ENCODE measurements at regions not wholly inside any gene's neighbourhood (a gene's known extent, or its start where the extent isn't known, plus 50 kb on each side); places are given as distances from the start of the nearest gene placed in this dataset.

DNA sequence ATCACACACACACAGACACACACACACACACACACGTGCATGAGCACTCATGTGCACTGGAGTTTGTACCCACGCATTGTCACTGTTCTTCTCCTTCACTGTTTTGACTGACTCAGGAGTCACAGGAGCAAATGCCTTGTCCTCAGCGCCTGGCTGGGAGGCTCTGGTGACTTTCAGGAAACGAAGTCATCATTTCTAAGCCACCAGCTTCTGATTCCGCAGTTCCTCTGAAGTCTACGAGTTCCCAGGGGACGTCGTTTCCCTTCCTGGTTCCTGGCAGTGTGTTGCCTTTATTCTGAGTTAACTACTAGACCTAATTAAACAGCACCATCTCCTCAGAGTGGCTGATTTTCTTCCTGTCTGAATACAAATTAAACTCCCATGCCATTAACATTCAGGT is 82.2 kb upstream of the PMEPA1 start:
- POLR2A ChIA-PET, result no interaction called here
- Mint-ChIP-seq H3K27me3 (peaks cover 2% of the 10 kb centered on the region), H3K9me3 (no peaks in the 10 kb centered on the region), H3K4me1 (no peaks in the 10 kb centered on the region), H3K27ac (no peak overlapping the region), H3K4me3 (no peak overlapping the region), H3K36me3 (ENCODE audit: low read depth) (no peaks in the 10 kb centered on the region)
- DNase-seq, result no peak
- CTCF ChIA-PET, result no interaction called here

DNA sequence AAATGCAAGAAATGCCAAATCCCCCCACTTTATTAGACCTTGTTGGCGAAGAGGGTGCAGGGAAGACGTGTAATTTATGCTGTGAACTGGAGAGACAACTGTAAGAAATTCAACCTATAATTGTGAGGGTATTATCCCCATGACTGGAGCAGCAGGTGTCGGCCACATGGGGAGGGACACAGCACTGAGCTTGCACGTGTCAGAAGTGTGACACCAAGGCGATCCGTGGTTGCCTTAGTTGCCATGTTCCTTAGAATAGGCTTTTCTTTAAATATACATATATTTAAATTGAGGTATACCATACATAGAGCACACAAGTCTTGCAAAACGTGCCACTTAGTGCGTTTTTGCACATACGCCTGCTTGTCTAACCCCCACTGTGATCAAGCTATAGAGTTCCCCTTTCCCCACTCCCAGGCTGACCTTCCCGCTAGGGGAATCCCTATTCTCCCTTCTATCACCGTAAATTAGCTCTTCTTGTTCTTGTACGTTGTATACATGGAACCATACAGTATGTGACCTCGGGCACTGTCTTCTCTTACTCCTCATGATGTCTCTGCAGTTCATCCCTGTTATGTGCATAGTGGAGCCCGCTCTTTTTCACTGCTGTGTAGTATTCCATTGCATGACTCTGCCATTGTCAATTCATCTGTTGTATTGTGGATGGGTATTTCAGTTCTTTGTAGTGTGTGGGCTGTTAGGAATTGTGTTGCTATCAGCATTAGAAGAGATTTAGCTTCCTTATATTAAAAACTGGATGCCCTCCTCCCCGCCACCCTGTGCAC is 81.6 kb upstream of the PMEPA1 start:
- CTCF ChIA-PET, result no interaction called here
- H3K4me1 Mint-ChIP-seq, result no peaks in the 10 kb centered on the region
- POLR2A ChIA-PET, result no interaction called here
- peaks cover 2% of the 10 kb centered on the region for H3K27me3 Mint-ChIP-seq
- no peaks in the 10 kb centered on the region for H3K36me3 Mint-ChIP-seq (ENCODE audit: low read depth)
- DNase-seq, result no peak
- no peaks in the 10 kb centered on the region for H3K9me3 Mint-ChIP-seq
- H3K4me3 Mint-ChIP-seq, result no peak overlapping the region
- H3K27ac Mint-ChIP-seq, result no peak overlapping the region

DNA sequence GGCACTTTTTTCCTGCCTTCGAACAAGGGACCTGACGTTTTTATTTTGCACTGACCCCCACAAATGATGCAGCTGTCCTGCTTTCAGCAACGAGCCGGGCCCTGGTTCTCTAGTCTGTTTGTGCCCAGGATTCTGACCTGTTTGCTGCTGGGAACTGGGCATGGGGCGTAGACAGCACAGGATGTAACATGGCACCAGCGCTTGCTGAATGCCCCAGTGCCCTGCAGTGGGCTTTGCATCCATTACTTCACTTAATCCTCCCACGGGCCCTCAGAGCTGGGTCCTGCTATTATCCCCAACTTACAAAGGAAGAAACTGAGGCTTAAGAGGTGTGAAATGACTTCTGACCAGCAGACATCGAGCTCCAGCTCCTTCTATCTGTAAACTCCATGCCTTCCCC is 80.4 kb upstream of the PMEPA1 start:
- POLR2A ChIA-PET, result no interaction called here
- Mint-ChIP-seq H3K4me1 (no peaks in the 10 kb centered on the region), H3K27ac (no peak overlapping the region), H3K27me3 (no peaks in the 10 kb centered on the region), H3K36me3 (ENCODE audit: low read depth) (no peaks in the 10 kb centered on the region), H3K4me3 (no peak overlapping the region), H3K9me3 (no peaks in the 10 kb centered on the region)
- DNase-seq, result no peak
- CTCF ChIA-PET, result no interaction called here

DNA sequence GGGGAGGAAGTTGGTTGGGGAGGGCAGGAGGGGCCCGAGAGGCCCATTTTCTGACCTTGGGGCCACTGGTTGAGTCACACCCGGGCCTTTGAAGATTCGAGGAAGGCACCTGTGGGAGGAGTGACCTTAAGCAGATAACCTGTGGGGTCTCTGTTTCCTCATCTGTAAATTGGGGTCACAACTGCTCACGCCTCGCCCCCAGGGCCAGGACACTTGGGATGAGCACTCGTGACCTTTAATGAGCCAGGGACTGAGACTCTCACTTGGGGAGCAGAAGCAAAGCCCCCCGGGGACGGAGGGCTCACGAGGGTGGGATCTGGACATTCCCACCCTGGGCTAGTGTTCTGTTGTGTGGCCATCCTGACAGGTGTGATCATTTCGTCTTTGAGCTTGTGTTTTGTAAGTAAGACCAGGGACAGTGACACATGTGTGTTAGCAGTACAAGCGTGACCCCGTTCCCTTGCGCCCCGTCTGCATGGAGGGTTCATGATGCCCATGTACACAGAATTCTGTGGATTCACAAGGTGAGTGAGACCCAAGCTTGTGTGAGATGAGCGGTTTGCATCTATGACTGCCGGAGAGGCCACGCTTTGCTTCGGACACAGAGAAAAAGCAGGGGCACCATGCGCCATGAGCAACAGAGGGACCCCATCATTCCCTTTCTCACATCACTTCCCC is 79.3 kb upstream of the PMEPA1 start:
- Mint-ChIP-seq H3K27me3 (no peaks in the 10 kb centered on the region), H3K4me3 (no peak overlapping the region), H3K4me1 (no peaks in the 10 kb centered on the region), H3K36me3 (ENCODE audit: low read depth) (no peaks in the 10 kb centered on the region), H3K9me3 (no peaks in the 10 kb centered on the region), H3K27ac (no peak overlapping the region)
- ChIA-PET POLR2A (no interaction called here), CTCF (no interaction called here)
- DNase-seq, result no peak

DNA sequence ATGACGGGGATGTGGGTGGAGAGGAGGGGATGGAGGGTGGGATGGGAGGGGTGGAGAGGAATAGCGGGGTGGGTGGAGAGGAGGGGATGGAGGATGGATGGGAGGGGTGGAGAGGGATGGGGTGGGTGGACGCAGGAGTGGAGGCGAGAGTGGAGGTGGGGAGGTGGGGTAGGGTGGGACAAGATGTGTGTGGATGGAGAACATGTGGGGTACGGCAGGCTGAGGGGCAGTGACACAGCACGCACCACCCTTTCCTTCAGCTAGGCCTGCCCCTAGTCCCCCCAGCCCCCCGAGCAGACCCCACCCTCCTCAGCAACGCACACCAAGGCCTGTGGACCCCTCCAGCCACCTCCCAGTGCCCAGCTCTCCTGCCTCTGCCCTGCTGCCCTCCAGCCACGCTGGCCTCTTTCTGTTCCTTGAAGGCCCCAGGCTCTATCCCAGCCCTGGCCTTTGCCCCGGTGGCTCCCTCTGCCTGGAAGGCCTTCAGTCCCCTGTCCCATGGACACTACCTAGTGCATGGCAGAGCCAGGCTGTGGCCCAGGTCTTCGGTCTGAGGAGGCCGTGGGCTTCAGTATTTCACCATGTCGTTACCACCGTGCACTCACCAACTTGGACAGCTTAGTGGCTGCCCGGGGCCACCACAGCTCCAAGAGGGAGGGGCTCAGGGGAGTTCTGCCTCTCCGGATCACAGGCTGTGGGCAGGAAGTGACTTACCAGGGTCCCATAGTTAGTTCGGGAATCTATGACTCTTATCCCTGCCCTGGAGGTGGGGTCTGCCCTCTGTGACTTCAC is 78.4 kb upstream of the PMEPA1 start:
- H3K27me3 Mint-ChIP-seq, result no peaks in the 10 kb centered on the region
- H3K36me3 Mint-ChIP-seq (ENCODE audit: low read depth), result no peaks in the 10 kb centered on the region
- H3K27ac Mint-ChIP-seq, result no peak overlapping the region
- H3K9me3 Mint-ChIP-seq, result no peaks in the 10 kb centered on the region
- DNase-seq, result no peak
- ChIA-PET CTCF (no interaction called here), POLR2A (no interaction called here)
- no peak overlapping the region for H3K4me3 Mint-ChIP-seq
- H3K4me1 Mint-ChIP-seq, result no peaks in the 10 kb centered on the region

DNA sequence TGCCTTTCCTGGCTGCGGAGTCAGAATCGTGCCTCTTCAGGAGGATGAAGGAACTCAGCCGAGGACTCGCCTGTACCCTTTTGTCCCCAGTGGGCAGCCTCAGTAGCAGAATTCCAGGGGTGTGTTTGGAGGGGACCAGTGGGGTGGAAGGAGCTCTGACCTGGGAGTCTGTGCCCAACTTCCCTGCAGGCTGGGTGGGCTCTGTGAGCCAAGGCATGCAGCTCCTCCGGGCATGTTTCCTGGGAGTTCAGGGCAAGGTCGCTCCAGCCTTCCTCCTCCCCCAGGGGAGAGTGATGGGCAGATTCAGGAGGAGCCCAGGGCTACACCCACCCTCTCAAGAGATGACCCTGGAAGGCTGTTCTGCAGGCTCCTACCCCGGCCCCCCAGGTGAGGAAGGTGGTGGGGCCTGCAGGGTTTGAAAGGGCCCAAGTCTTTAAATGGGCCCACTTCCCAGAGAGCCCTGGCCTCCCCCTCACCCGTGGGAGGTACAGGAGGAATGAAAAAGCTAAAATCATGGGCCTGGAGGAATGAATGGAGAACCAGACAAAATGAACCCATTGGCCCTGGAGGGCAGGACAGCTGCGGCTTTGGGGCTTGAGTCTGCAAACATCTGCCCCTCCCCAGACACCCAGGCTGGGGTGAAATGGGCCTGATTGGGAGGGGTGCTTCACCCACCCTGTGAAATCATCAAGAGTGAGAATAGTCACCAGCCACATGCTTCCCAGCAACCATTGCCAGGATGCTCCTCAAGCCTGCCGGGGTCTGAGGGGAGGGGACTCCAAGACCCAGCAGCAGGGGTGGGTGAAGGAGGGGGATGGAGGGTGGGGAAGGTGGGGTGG is 77.6 kb upstream of the PMEPA1 start:
- H3K4me1 Mint-ChIP-seq, result no peaks in the 10 kb centered on the region
- ChIA-PET POLR2A (no interaction called here), CTCF (no interaction called here)
- H3K27me3 Mint-ChIP-seq, result no peaks in the 10 kb centered on the region
- H3K9me3 Mint-ChIP-seq, result no peaks in the 10 kb centered on the region
- no peak for DNase-seq
- H3K36me3 Mint-ChIP-seq (ENCODE audit: low read depth), result no peaks in the 10 kb centered on the region
- H3K27ac Mint-ChIP-seq, result no peak overlapping the region
- H3K4me3 Mint-ChIP-seq, result no peak overlapping the region

DNA sequence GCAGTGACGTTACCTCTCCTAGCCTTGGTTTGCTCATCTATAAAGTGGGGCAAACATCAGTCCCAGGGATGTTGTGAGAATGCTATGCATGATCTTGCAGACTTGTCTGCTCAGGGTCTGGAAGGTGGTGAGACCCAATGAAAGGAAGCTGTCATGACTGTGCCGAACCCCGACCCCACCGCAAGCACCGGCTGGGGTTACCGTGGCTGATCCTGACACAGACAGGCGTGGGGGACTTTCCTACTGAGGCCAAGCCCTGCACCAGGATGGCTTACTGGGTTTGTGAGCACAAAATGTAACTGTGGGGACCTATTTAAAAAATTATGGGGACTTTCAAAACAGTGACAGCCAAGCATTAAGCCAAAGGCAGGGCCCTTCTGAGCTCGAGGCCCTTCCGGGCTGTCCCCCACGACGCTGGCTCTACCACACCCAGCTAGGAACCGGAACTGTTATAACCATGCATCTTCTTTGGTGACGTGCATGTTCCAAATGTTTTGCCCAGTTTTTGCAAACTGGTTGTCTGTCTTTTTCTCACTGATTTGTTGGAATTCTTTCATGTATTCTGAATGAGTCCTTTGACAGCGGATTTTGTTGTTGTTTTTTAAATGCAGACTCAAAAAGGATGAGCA is 76.6 kb upstream of the PMEPA1 start:
- no peaks in the 10 kb centered on the region for H3K9me3 Mint-ChIP-seq
- ChIA-PET CTCF (no interaction called here), POLR2A (no interaction called here)
- H3K27ac Mint-ChIP-seq, result no peak overlapping the region
- DNase-seq, result no peak
- no peak overlapping the region for H3K4me3 Mint-ChIP-seq
- no peaks in the 10 kb centered on the region for H3K4me1 Mint-ChIP-seq
- H3K36me3 Mint-ChIP-seq (ENCODE audit: low read depth), result no peaks in the 10 kb centered on the region
- H3K27me3 Mint-ChIP-seq, result no peaks in the 10 kb centered on the region

DNA sequence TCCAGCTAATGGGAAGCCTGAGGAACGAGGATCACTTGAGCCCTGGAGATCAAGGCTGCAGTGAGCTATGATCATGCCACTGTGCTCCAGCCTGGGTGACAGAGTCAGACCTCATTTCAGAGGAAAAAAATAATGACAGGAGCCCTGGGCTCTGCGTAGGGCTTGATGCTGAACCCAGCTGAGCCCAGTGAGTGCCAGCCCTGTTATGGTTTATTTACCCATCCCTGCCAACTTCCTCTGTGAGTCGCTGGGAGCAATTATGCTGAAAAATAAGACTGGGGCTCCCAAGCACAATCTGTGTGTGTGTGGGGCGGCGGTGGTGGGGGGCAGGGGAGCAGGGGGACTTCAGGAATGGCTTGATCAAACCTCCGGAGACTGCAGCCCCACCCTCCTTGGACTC is 75.9 kb upstream of the PMEPA1 start:
- Mint-ChIP-seq H3K4me1 (no peaks in the 10 kb centered on the region), H3K4me3 (no peak overlapping the region), H3K27ac (no peak overlapping the region), H3K36me3 (ENCODE audit: low read depth) (no peaks in the 10 kb centered on the region), H3K9me3 (no peaks in the 10 kb centered on the region), H3K27me3 (no peaks in the 10 kb centered on the region)
- ChIA-PET POLR2A (no interaction called here), CTCF (interaction anchor here (0.7 kb wide), 1 partner anchor 13 kb away, joined by 3 read pairs; no protein-coding TSS in a partner anchor)
- DNase-seq, result no peak

DNA sequence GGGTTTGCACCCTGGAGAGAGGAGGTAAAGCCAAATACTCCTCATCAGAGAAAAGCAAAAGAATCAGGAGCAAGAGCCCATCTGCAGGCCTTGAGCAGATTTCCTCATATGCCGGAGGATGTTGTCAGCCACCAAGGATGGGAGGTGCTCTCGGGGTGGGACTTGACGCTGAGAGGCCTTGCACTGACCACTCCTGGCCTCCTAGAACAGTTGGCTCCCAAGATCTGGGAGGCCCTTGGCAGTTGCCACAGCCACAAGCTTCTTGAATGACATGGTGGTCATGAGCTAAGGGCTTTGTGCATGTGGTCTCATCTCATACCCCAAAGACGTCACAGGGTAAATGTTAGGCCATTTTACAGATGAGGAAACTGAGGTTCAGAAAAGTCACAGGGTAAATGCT is 75.2 kb upstream of the PMEPA1 start:
- DNase-seq, result no peak
- H3K27me3 Mint-ChIP-seq, result no peaks in the 10 kb centered on the region
- ChIA-PET CTCF (interaction anchor here (0.7 kb wide), 1 partner anchor 13 kb away, joined by 3 read pairs; no protein-coding TSS in a partner anchor), POLR2A (no interaction called here)
- no peaks in the 10 kb centered on the region for H3K36me3 Mint-ChIP-seq (ENCODE audit: low read depth)
- no peak overlapping the region for H3K4me3 Mint-ChIP-seq
- no peaks in the 10 kb centered on the region for H3K4me1 Mint-ChIP-seq
- no peak overlapping the region for H3K27ac Mint-ChIP-seq
- no peaks in the 10 kb centered on the region for H3K9me3 Mint-ChIP-seq

DNA sequence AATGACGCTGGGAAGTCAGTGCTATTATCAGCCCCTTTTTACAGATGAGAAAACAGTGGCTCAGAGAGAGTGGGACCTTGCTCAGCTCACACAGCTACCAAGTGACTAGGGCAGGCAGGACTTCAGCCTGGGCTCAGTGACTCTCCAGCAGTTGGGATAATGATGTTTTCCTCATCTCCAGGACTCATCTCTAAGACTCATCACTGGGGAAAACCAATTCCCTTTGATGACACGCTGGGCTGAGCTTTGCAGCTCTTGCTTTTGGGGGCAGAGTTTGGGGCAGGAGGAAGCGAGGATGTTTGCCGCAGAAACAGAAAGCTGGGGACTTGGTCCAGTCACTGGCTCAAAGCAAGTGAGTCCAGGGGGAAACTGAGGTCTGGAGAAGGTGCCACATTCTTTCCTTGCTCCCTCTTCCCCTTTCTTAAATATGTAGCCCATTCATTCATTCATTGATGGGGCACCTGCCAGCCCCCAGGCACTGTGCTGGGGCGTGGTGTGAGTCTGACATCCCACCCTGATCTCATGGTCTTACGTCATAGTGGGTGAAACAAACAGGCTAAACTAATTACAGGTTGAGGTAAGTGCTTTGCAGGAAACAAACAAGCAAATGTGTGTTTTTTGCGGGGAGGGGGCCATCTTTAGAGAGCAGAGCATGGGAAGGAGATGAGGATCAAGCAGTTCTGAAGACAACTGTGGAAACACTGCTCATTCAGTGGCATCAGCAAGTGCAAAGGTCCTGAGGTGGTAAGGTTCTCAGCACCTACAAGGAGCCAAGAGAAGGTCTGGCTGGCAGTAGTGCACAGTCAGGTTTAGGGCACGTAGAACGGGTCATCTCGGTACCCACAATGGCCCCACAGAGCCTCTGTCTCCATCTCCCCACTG is 74.4 kb upstream of the PMEPA1 start:
- DNase-seq, result no peak
- Mint-ChIP-seq H3K27ac (no peak overlapping the region), H3K9me3 (no peaks in the 10 kb centered on the region), H3K27me3 (no peaks in the 10 kb centered on the region), H3K4me3 (no peak overlapping the region), H3K36me3 (ENCODE audit: low read depth) (no peaks in the 10 kb centered on the region), H3K4me1 (no peaks in the 10 kb centered on the region)
- POLR2A ChIA-PET, result no interaction called here
- CTCF ChIA-PET, result no interaction called here

DNA sequence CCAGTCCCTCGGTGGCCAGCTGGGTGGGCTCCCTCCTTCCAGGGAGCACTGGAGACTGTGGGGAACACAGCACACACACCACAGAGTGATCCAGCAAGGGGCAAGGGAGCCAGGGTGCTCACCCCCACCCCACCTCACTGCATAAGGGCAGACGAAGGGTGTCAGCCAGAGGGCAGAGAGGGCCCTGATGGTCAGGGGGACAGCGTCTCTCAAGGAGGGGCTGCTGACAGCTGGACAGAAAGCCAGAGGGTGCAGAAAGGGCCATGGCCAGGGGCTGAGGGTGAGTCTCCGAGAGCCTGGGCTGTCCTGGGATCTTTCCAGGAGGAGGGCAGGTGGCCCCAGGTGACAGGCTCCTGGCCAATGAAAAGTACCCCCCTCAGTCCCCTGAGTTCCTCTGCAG is 73.4 kb upstream of the PMEPA1 start:
- Mint-ChIP-seq H3K4me3 (no peak overlapping the region), H3K4me1 (no peaks in the 10 kb centered on the region), H3K36me3 (ENCODE audit: low read depth) (no peaks in the 10 kb centered on the region), H3K9me3 (no peaks in the 10 kb centered on the region), H3K27me3 (peaks cover 2% of the 10 kb centered on the region), H3K27ac (no peak overlapping the region)
- CTCF ChIA-PET, result no interaction called here
- POLR2A ChIA-PET, result no interaction called here
- DNase-seq, result no peak

DNA sequence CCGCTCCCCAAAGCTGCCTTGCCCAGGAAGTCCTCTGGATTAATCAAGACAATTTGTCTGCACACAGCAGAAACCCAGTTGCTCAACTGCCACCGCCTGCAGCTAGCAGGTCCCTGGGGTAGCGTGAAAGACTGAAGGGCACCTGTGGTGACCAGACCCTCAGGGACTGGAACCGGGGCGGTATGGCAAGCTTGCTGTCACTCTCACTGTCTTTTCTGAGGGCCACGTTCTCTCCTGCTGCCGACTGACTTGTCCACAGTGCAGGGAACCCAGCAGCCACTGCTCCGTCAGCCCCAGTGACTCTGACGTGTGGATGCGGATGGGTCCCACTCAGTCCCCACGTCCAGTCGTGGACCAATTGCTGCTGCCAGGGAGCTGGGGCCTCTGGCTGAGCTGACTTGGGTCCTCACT is 72.8 kb upstream of the PMEPA1 start:
- peaks cover 2% of the 10 kb centered on the region for H3K27me3 Mint-ChIP-seq
- POLR2A ChIA-PET, result no interaction called here
- no peaks in the 10 kb centered on the region for H3K9me3 Mint-ChIP-seq
- no peaks in the 10 kb centered on the region for H3K4me1 Mint-ChIP-seq
- CTCF ChIA-PET, result interaction anchor here (0.5 kb wide), 1 partner anchor 286 kb away, joined by 3 read pairs; no protein-coding TSS in a partner anchor
- DNase-seq, result no peak
- H3K27ac Mint-ChIP-seq, result no peak overlapping the region
- H3K36me3 Mint-ChIP-seq (ENCODE audit: low read depth), result no peaks in the 10 kb centered on the region
- no peak overlapping the region for H3K4me3 Mint-ChIP-seq

Data from activated CD4-positive, alpha-beta T cell treated with anti-CD3 and anti-CD28 coated beads, Interleukin-2, amount 10 ng/mL, durations not matched to agents 7 days and 5 days (primary cell).